Astrocyte (in vitro differentiated cells and primary cell): ENCODE measurements at regions not wholly inside any gene's neighbourhood (a gene's known extent, or its start where the extent isn't known, plus 50 kb on each side); places are given as distances from the start of the nearest gene placed in this dataset.
A peak's percentile ranks its signal among the peaks of the same experiment; 100 is the strongest.

Experiments used
- DNase-seq: peaks from one replicate; pipeline ENCODE4 v3.0.0-alpha.2; 2010; ENCODE audit warnings: low read depth
- FAIRE-seq: peaks from 2 replicates; lab custom pipeline; 2011; peaks lifted over from hg19 to GRCh38; lab: Jason Lieb, UNC
- H2AFZ ChIP-seq: 2 replicates; pipeline ENCODE4 v1.6.0; 2012; ENCODE audit warnings: low read depth, low read length, inconsistent platforms
- H3K27ac ChIP-seq: 2 replicates; pipeline ENCODE4 v1.5.1; 2011; ENCODE audit warnings: low read depth, low read length, inconsistent platforms
- H3K27me3 ChIP-seq: 2 replicates; pipeline ENCODE4 v1.6.0; 2011; ENCODE audit warnings: low read length, inconsistent platforms; ENCODE audit not compliant: insufficient read depth
- H3K36me3 ChIP-seq: 2 replicates; pipeline ENCODE4 v1.5.1; 2011; ENCODE audit warnings: low read length, inconsistent platforms; ENCODE audit not compliant: insufficient read depth
- H3K4me1 ChIP-seq: 2 replicates; pipeline ENCODE4 v1.5.1; 2011; ENCODE audit warnings: low read length, inconsistent platforms; ENCODE audit not compliant: insufficient read depth
- H3K4me2 ChIP-seq: 2 replicates; pipeline ENCODE4 v1.6.0; 2012; ENCODE audit warnings: low read length, inconsistent platforms
- H3K4me3 ChIP-seq: 2 replicates; pipeline ENCODE4 v1.5.1; 2011; ENCODE audit warnings: low read depth, mild to moderate bottlenecking, low read length, inconsistent platforms; ENCODE audit not compliant: insufficient read depth
- H3K79me2 ChIP-seq: 2 replicates; pipeline ENCODE4 v1.6.0; 2012; ENCODE audit warnings: mild to moderate bottlenecking, low read length, inconsistent platforms; ENCODE audit not compliant: insufficient read depth
- H3K9ac ChIP-seq: 2 replicates; pipeline ENCODE4 v1.6.0; 2012; ENCODE audit warnings: mild to moderate bottlenecking, low read length, inconsistent platforms
- H3K9me3 ChIP-seq: 2 replicates; pipeline ENCODE4 v1.5.1; 2012; ENCODE audit warnings: low read depth, mild to moderate bottlenecking, low read length, inconsistent platforms; ENCODE audit not compliant: insufficient read depth
- H4K20me1 ChIP-seq: 2 replicates; pipeline ENCODE4 v1.6.0; 2012; ENCODE audit warnings: low read length, inconsistent platforms; ENCODE audit not compliant: insufficient read depth
- H3K27ac Mint-ChIP-seq: one replicate; pipeline ENCODE4 v1.8.0; 2021; ENCODE audit warnings: mild to moderate bottlenecking, mixed read lengths; ENCODE audit not compliant: unreplicated experiment
- H3K27me3 Mint-ChIP-seq: one replicate; pipeline ENCODE4 v1.8.0; 2021; ENCODE audit warnings: low read depth, mixed read lengths; ENCODE audit not compliant: unreplicated experiment
- H3K36me3 Mint-ChIP-seq: one replicate; pipeline ENCODE4 v1.8.0; 2021; ENCODE audit warnings: low read depth, mixed read lengths; ENCODE audit not compliant: unreplicated experiment
- H3K4me1 Mint-ChIP-seq: one replicate; pipeline ENCODE4 v1.8.0; 2021; ENCODE audit warnings: low read depth, mixed read lengths; ENCODE audit not compliant: unreplicated experiment
- H3K4me3 Mint-ChIP-seq: one replicate; pipeline ENCODE4 v1.8.0; 2021; ENCODE audit warnings: mild to moderate bottlenecking, moderate library complexity, mixed read lengths; ENCODE audit not compliant: unreplicated experiment
- H3K9me3 Mint-ChIP-seq: one replicate; pipeline ENCODE4 v1.8.0; 2021; ENCODE audit warnings: mild to moderate bottlenecking, mixed read lengths; ENCODE audit not compliant: unreplicated experiment
- CTCF ChIP-seq: IDR thresholded peaks from 2 replicates; pipeline ENCODE4 v1.5.1; 2011; ENCODE audit warnings: low read depth, mild to moderate bottlenecking, inconsistent platforms, low read length, moderate library complexity; ENCODE audit not compliant: insufficient read depth
- EZH2 ChIP-seq: IDR thresholded peaks from 2 replicates; pipeline ENCODE4 v1.6.1; 2012; ENCODE audit warnings: mild to moderate bottlenecking, low read length, inconsistent platforms; ENCODE audit not compliant: insufficient read depth

- peaks cover 40% of the 10 kb centered on the region for H3K27me3 Mint-ChIP-seq
- Histone ChIP-seq H3K36me3 (no peaks in the 10 kb centered on the region), H3K4me2 (no peak overlapping the region), H3K9ac (no peak overlapping the region), H3K79me2 (no peaks in the 10 kb centered on the region), H3K4me1 (no peaks in the 10 kb centered on the region), H2AFZ (no peak overlapping the region), H3K4me3 (no peak overlapping the region), H4K20me1 (no peaks in the 10 kb centered on the region), H3K27ac (no peak overlapping the region), H3K27me3 (peaks cover 9% of the 10 kb centered on the region), H3K9me3 (no peaks in the 10 kb centered on the region)
- no peak for FAIRE-seq
- no peak for DNase-seq
- H3K36me3 Mint-ChIP-seq, result no peaks in the 10 kb centered on the region
- peaks cover 2% of the 10 kb centered on the region for H3K9me3 Mint-ChIP-seq
- no peak overlapping the region for H3K4me3 Mint-ChIP-seq
- peaks cover 4% of the 10 kb centered on the region for H3K4me1 Mint-ChIP-seq
- TF ChIP-seq EZH2 (no peak), CTCF (no peak)
- H3K27ac Mint-ChIP-seq, result no peak overlapping the region
These were observed 121.6 kb upstream of the ERCC6L2 start for GRCh38 chr9:95753762-95754465.

- H3K27ac ChIP-seq, result no peak overlapping the region
- peak; percentile 46 for TF ChIP-seq EZH2
- TF ChIP-seq CTCF, result no peak
- no peak overlapping the region for H3K4me3 ChIP-seq
- H3K9me3 Mint-ChIP-seq, result peaks cover 2% of the 10 kb centered on the region
- FAIRE-seq (no peak), DNase-seq (no peak)
- H3K4me3 Mint-ChIP-seq, result no peak overlapping the region
- H3K36me3 ChIP-seq, result no peaks in the 10 kb centered on the region
- H3K9me3 ChIP-seq, result no peaks in the 10 kb centered on the region
- H3K9ac ChIP-seq, result no peak overlapping the region
- no peak overlapping the region for H2AFZ ChIP-seq
- H3K4me1 ChIP-seq, result no peaks in the 10 kb centered on the region
- no peaks in the 10 kb centered on the region for H3K79me2 ChIP-seq
- no peak overlapping the region for H3K27ac Mint-ChIP-seq
- peaks cover 4% of the 10 kb centered on the region for H3K4me1 Mint-ChIP-seq
- no peaks in the 10 kb centered on the region for H4K20me1 ChIP-seq
- no peak overlapping the region for H3K4me2 ChIP-seq
- peaks cover 9% of the 10 kb centered on the region for H3K27me3 ChIP-seq
- H3K36me3 Mint-ChIP-seq, result no peaks in the 10 kb centered on the region
- H3K27me3 Mint-ChIP-seq, result peaks cover 51% of the 10 kb centered on the region
These were observed 123.3 kb upstream of the ERCC6L2 start for GRCh38 chr9:95752129-95752731.

- H3K36me3 Mint-ChIP-seq, result no peaks in the 10 kb centered on the region
- no peak for FAIRE-seq
- Histone ChIP-seq H3K9me3 (no peaks in the 10 kb centered on the region), H3K4me2 (no peak overlapping the region), H2AFZ (no peak overlapping the region), H3K27me3 (peaks cover 9% of the 10 kb centered on the region), H3K79me2 (no peaks in the 10 kb centered on the region), H4K20me1 (no peaks in the 10 kb centered on the region), H3K36me3 (no peaks in the 10 kb centered on the region), H3K9ac (no peak overlapping the region), H3K27ac (no peak overlapping the region), H3K4me3 (no peak overlapping the region), H3K4me1 (no peaks in the 10 kb centered on the region)
- H3K4me3 Mint-ChIP-seq, result no peak overlapping the region
- H3K27me3 Mint-ChIP-seq, result peaks cover 51% of the 10 kb centered on the region
- peaks cover 4% of the 10 kb centered on the region for H3K4me1 Mint-ChIP-seq
- no peak for TF ChIP-seq CTCF
- no peak for TF ChIP-seq EZH2
- DNase-seq, result no peak
- H3K9me3 Mint-ChIP-seq, result peaks cover 2% of the 10 kb centered on the region
- H3K27ac Mint-ChIP-seq, result no peak overlapping the region
These were observed 124.0 kb upstream of the ERCC6L2 start for GRCh38 chr9:95751520-95751790.
